ENCODE measurements at regions not wholly inside any gene's neighbourhood (a gene's known extent, or its start where the extent isn't known, plus 50 kb on each side); places are given as distances from the start of the nearest gene placed in this dataset.

GRCh38 chr9:107838766-107839165, 349.2 kb upstream of the KLF4 start:
- DNase-seq (ENCODE audit: extremely low spot score in 2 of 2), result no peak
- Histone ChIP-seq H3K27me3 (no peaks in the 10 kb centered on the region), H3K36me3 (no peaks in the 10 kb centered on the region), H3K9me3 (no peaks in the 10 kb centered on the region), H3K27ac (no peak overlapping the region), H3K4me3 (no peak overlapping the region), H3K4me1 (no peaks in the 10 kb centered on the region)
- intact Hi-C loops (cut with DNase I), result no loop called here
- TF ChIP-seq CTCF (IDR thresholded peaks at IDR 0.05) (no peak), POLR2AphosphoS5 (IDR thresholded peaks at IDR 0.05; ENCODE audit: insufficient read depth in 1 of 2, low read depth in 1 of 2) (no peak), POLR2A (IDR thresholded peaks at IDR 0.05) (no peak)

- intact Hi-C loops (cut with DNase I), result no loop called here
- no peak overlapping the region for H3K4me3 ChIP-seq
- H3K9me3 ChIP-seq, result no peaks in the 10 kb centered on the region
- H3K36me3 ChIP-seq, result no peaks in the 10 kb centered on the region
- no peak overlapping the region for H3K27ac ChIP-seq
- H3K27me3 ChIP-seq, result no peaks in the 10 kb centered on the region
- DNase-seq (ENCODE audit: extremely low spot score in 2 of 2), result no peak
- no peaks in the 10 kb centered on the region for H3K4me1 ChIP-seq
- TF ChIP-seq POLR2A (IDR thresholded peaks at IDR 0.05) (no peak), POLR2AphosphoS5 (IDR thresholded peaks at IDR 0.05; ENCODE audit: insufficient read depth in 1 of 2, low read depth in 1 of 2) (no peak), CTCF (IDR thresholded peaks at IDR 0.05) (no peak)
Measured at GRCh38 chr9:107836300-107836699, 346.7 kb upstream of the KLF4 start.

GRCh38 chr9:107833295-107833694, 343.7 kb upstream of the KLF4 start:
- no peaks in the 10 kb centered on the region for H3K4me1 ChIP-seq
- H3K27ac ChIP-seq, result no peak overlapping the region
- H3K9me3 ChIP-seq, result no peaks in the 10 kb centered on the region
- intact Hi-C loops (cut with DNase I), result no loop called here
- no peak for DNase-seq (ENCODE audit: extremely low spot score in 2 of 2)
- no peak overlapping the region for H3K4me3 ChIP-seq
- no peaks in the 10 kb centered on the region for H3K27me3 ChIP-seq
- no peak for TF ChIP-seq CTCF (IDR thresholded peaks at IDR 0.05)
- TF ChIP-seq POLR2A (IDR thresholded peaks at IDR 0.05), result no peak
- TF ChIP-seq POLR2AphosphoS5 (IDR thresholded peaks at IDR 0.05; ENCODE audit: insufficient read depth in 1 of 2, low read depth in 1 of 2), result no peak
- H3K36me3 ChIP-seq, result no peaks in the 10 kb centered on the region

GRCh38 chr9:107832871-107833270, 343.3 kb upstream of the KLF4 start:
- DNase-seq (ENCODE audit: extremely low spot score in 2 of 2), result no peak
- H3K4me1 ChIP-seq, result no peaks in the 10 kb centered on the region
- no peak overlapping the region for H3K4me3 ChIP-seq
- intact Hi-C loops (cut with DNase I), result no loop called here
- H3K9me3 ChIP-seq, result no peaks in the 10 kb centered on the region
- H3K27ac ChIP-seq, result no peak overlapping the region
- no peaks in the 10 kb centered on the region for H3K27me3 ChIP-seq
- H3K36me3 ChIP-seq, result no peaks in the 10 kb centered on the region
- no peak for TF ChIP-seq CTCF (IDR thresholded peaks at IDR 0.05)
- no peak for TF ChIP-seq POLR2A (IDR thresholded peaks at IDR 0.05)
- no peak for TF ChIP-seq POLR2AphosphoS5 (IDR thresholded peaks at IDR 0.05; ENCODE audit: insufficient read depth in 1 of 2, low read depth in 1 of 2)

- H3K9me3 ChIP-seq, result no peaks in the 10 kb centered on the region
- intact Hi-C loops (cut with DNase I), result no loop called here
- H3K4me3 ChIP-seq, result no peak overlapping the region
- no peaks in the 10 kb centered on the region for H3K4me1 ChIP-seq
- TF ChIP-seq POLR2AphosphoS5 (IDR thresholded peaks at IDR 0.05; ENCODE audit: insufficient read depth in 1 of 2, low read depth in 1 of 2), result no peak
- no peak for TF ChIP-seq CTCF (IDR thresholded peaks at IDR 0.05)
- no peak for TF ChIP-seq POLR2A (IDR thresholded peaks at IDR 0.05)
- H3K27me3 ChIP-seq, result no peaks in the 10 kb centered on the region
- no peak for DNase-seq (ENCODE audit: extremely low spot score in 2 of 2)
- no peaks in the 10 kb centered on the region for H3K36me3 ChIP-seq
- no peak overlapping the region for H3K27ac ChIP-seq
Measured at GRCh38 chr9:107830479-107830878, 340.9 kb upstream of the KLF4 start.

Data from vagina (tissue), 2 donors.